ENCODE measurements at regions not wholly inside any gene's neighbourhood (a gene's known extent, or its start where the extent isn't known, plus 50 kb on each side); places are given as distances from the start of the nearest gene placed in this dataset.
"Not testable (repeated sequence)": the region's sequence is repeated elsewhere in the genome, so short reads cannot be mapped to it uniquely, and the experiment has no call there.

DNA sequence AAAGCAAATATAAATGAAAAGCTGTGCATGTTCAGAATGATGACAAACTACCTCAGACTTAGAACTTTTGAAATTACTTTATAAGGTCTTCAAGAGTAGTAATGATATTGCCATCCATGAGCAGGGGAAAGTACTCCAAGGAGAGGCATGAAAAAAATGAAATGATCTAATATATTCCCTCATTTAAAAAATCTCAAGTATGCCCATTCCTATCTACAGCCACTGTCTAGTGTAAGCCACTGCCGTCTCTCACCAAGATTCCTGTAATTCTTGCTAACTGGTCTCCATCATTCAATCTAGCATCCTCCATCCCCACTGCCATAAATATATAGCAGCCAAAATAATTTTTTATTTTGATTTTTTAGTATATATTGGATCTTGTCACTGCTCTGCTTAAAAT is 258.8 kb downstream of the PLOD2 start:
- intact Hi-C loops (cut with DNase I) = no loop called here
- DNase-seq (ENCODE audit: low spot score) = no peak

DNA sequence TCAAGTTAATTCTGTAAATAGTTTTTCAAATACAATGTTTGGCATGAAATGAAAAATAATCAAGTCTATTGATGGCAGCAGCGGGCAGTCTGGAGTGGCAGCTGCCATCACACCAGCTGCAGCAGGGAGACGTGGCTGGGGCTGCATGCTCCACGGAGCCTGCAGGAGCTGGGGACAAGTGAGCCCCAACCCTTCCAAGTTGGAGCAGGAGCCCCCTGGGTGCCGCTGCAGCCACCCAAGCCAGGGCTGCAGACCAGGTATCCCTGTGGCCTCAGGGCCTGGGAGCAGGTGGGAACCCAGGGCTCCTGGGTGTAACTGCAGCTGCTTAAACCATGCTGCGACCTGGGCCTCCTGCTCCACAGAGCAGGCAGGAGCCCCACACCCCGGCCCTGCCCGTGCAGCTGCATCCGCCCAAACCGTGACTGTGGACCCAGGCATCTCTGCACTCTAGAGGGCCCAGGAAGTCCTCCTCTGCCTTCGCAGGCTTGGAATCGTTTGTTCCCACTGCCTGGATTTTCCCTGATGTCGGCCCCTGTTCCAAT is 257.4 kb downstream of the PLOD2 start:
- DNase-seq (ENCODE audit: low spot score) = no peak
- intact Hi-C loops (cut with DNase I) = no loop called here

DNA sequence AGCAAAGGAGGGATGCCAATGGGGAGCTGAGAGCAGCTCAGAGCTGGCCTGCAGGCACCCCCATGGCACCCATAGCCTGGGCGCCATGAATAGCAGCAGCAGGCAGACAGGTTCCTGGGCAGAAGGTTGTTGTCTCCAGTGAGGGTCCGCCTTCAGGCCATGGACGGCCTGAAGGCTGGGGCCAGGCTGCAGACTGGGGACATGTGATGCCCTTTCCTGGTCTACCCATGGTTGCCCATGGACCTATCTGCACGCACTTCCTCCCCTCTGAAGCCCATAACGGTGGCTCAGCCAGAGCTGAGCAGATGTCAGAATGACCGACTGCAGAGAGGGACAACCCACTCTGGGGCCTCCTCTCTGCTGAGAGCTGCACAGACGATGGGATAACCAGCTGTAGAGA is 256.8 kb downstream of the PLOD2 start:
- intact Hi-C loops (cut with DNase I) = no loop called here
- no peak for DNase-seq (ENCODE audit: low spot score)

DNA sequence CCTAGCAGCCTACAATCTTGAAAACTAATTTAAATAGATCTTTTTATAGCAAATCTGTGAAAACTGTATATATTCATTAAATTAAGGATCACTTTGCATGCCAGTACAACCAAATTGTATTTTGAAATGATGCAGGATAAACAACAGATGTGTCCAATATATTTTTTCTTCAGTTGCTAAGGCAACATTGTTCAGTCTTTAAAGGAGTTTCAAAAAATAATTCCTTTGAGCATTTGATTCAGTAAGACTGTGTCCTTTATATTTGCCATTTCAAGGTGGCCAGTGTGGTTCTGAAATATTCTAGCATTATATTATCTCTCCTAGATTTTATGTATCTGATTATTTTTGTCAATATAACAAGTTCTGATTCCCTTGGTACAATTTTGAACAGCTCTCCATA is 254.7 kb downstream of the PLOD2 start:
- intact Hi-C loops (cut with DNase I) = no loop called here
- no peak for DNase-seq (ENCODE audit: low spot score)

DNA sequence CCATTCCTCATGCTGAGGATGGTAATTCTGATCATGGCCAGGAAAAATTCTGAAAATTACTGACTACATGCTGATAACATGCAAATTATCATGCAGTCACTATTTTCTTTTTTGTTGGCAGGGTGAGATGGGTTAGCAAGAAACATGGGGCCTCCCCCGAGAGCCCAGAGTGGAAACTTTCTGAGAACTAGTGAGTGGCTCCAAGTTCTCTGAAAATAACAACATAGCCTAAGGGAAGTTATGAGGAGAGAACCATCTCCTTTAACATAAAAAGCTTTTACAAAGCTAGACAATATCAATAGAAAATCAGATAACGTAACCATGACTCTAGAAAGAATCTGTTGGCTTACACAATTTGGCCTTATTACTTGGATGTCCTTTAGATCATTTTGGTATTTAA is 254.2 kb downstream of the PLOD2 start:
- intact Hi-C loops (cut with DNase I) = no loop called here
- DNase-seq (ENCODE audit: low spot score) = no peak

DNA sequence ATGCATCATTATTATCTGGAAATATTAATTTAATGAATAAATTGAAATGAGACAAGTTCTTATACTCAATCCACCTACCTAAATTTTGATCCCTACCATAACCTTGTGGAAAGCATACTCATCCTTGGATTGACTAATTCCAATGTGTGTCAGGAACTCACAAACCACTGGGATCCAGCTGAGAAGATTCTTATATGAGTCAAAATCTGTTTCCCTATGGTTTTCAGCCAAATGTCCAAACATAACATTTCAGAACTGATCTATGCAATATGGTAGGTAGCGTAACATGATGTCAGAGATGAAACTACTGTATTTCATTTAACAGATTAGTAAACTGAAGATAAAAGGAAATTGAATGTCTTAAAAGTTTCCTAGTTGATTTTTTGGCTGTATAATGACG is 250.0 kb downstream of the PLOD2 start:
- no peak for DNase-seq (ENCODE audit: low spot score)
- intact Hi-C loops (cut with DNase I) = no loop called here

DNA sequence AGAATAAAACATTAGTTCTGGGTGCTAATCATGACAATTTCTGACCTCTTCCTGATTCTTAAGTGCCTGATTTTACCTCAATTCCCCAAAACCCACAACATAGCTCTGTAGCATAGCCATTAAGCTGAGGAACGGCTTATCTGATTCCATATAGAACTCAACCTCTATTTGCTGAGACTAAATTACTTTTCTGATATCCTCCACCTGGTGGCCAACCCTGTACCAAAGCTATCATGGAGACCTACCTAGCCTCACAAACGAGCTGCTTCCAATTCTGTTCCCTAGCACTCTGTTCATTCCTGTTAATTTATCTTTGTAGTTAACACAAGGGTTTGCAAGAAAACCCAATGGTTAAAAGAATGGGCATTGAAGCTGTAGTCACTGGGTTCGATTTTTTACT is 245.2 kb downstream of the PLOD2 start:
- no peak for DNase-seq (ENCODE audit: low spot score)
- intact Hi-C loops (cut with DNase I) = no loop called here

DNA sequence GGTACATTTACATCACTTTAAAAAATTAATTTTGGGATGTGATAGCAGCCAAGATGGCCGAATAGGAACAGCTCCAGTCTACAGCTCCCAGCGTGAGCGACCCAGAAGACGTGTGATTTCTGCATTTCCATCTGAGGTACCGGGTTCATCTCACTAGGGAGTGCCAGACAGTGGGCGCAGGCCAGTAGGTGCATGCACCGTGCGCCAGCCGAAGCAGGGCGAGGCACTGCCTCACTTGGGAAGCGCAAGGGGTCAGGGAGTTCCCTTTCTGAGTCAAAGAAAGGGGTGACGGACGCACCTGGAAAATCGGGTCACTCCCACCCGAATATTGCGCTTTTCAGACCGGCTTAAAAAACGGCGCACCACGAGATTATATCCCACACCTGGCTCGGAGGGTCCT is 233.2 kb downstream of the PLOD2 start:
- DNase-seq (ENCODE audit: low spot score); intact Hi-C loops (cut with DNase I): not testable (repeated sequence)

DNA sequence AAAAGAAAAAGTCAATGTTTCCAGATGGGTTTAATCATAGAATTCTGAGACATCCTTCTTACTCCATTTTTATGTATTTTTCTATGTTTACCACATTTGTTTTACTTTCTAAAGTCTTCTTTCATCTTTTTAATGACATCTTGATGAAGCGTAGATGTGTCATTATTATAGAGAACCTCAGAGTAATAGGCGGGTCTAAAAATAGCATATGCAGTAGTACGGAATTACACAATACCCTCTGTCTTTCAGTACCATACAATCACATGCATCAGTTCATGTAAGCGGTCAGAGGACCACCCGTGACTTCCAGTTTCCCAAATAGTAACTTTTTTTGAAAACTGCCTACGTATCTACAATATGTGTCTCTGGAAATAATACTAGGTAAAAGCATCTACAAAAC is 224.0 kb downstream of the PLOD2 start:
- DNase-seq (ENCODE audit: low spot score) = no peak
- intact Hi-C loops (cut with DNase I) = no loop called here

DNA sequence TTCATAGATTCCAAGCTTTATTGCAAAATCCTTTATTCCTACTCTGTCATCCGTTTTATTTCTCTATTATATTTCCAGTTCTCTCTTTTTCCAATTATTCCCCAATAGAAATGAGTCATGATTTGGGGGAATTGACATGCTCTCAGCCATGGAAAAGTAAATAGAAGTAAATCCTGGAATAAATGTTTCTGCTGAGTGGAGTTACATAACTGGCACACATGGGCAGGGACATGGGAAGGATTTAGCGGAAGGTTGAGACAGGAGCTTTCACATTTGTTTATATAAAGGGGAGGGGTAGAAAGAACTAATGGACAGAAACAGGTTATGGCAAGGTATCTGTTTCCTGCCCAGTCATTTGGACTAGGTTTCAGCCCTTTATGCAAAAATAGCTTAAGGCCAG is 221.6 kb downstream of the PLOD2 start:
- intact Hi-C loops (cut with DNase I) = no loop called here
- no peak for DNase-seq (ENCODE audit: low spot score)

DNA sequence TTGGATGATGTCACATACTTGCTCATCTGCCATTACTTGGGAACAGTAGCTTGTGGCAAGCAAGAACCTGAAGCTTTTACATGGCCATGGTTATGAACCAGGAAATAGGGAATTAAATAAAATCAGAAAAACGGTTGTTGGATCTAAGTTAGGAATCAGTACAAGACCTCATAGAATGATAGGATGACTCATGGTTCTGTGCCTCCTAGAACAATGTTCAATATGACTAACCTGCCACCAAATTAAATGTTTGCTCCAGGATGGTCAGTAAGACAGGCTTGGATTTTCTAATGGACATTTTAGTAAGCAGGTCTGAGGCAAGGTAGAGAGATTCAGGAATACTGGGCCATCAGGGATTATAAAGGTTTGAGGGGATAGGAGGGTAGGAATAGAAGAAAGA is 218.9 kb downstream of the PLOD2 start:
- intact Hi-C loops (cut with DNase I) = no loop called here
- DNase-seq (ENCODE audit: low spot score) = no peak

DNA sequence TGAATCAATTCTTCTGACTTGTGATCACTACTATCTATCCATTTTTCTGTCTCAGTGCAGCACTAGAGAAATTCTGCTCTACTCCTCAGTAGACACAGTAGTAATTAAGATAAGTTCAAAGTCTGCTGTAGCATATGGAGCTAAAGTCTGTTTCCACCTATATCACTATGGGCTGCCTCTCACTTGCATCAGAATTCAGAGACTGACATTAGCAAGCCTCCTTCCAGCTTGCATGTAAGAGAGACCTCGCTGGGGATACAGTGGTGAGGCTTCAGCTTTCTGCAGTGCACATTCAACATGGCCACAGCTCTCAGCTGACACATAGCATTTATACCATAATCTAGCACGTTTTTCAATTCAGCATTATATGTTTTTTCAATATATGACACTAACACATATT is 217.0 kb downstream of the PLOD2 start:
- intact Hi-C loops (cut with DNase I) = no loop called here
- DNase-seq (ENCODE audit: low spot score) = no peak

DNA sequence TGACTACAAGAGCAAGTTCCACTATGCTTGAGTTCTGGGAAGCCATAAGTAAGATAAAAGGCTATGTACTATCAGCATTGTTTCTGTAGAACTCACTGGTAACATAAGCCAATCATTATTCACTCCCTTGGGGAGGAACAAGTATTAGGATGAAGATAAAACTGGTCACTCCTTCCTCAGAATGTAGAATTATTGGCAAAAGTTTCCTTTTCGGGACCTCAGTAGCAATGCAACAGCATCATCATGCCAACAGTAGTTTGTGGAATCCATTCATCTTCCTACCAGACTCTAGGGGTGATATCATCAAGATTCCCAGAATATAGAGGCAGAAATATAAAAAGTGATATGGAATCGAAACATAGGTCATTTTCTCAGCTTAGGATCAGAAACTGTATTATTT is 209.5 kb downstream of the PLOD2 start:
- intact Hi-C loops (cut with DNase I) = no loop called here

DNA sequence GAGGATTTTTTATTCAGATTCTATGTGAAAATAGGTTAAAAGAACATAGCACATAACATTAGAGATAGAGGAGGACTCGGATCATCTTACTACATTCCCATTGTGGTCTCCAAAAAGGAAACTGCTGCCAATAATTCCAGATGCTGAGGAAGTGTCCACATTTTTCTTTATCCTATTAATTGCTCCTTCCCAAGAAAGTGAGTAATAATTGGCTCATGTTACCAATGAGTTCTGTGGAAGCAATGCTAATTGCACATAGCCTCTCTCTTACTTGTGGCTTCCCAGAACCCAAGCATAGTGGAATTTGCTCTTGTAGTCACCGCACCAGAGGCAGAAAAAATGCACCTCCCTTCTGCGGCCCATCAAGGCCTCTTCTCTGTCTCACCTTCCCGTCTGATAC is 208.4 kb downstream of the PLOD2 start:
- DNase-seq (ENCODE audit: low spot score) = no peak
- intact Hi-C loops (cut with DNase I) = no loop called here

More for the DNA sequence above, 209.5 kb downstream of the PLOD2 start:
- no peak for DNase-seq (ENCODE audit: low spot score)

DNA sequence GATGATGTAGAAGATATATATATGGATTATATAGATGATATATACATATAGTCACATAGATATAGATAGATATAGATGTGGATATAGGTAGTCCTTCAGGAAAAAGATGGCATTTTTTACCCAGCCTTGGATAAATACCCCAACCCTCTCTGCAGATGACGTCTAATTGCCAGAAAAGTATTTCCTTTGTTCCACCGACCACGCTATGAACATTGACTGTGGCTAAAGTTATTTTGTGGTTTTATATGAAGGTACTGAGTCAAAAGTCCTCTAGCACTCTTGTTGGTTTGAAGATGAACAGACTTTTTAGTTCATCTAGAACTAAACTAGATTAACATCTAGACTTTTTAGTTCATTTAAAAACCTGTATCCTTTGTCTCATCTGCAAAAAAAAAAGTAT is 207.7 kb downstream of the PLOD2 start:
- intact Hi-C loops (cut with DNase I) = no loop called here
- DNase-seq (ENCODE audit: low spot score) = no peak

DNA sequence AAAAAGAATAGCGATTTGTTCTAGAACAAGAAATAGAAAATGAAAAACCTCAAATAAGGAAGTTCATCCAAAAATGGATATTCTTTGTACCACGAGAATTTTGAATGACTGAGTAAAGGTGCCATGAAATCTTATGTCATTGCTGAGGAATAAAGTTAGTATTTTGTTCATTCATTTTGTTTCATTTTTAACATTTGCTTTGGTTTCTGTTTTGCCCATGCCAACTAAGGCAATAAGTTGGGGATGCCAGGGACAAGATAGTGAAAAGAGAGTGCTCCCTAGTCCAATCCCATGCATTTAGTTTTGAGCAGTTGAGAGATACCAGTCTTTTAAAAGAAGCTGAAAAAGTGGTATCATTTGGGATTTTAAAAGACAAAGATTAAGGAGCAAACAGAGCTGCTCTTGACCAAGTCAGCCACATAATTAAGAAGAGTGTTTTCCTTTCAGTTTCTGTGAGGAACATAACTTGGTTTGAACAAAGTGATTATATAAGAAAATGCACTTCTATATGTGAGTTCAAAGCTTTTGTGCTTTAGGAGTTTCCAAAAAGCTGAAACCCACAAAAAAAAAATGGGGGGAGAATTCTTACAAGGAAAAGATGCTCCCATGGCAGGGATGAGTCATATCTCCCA is 201.4 kb downstream of the PLOD2 start:
- intact Hi-C loops (cut with DNase I) = no loop called here
- no peak for DNase-seq (ENCODE audit: low spot score)

DNA sequence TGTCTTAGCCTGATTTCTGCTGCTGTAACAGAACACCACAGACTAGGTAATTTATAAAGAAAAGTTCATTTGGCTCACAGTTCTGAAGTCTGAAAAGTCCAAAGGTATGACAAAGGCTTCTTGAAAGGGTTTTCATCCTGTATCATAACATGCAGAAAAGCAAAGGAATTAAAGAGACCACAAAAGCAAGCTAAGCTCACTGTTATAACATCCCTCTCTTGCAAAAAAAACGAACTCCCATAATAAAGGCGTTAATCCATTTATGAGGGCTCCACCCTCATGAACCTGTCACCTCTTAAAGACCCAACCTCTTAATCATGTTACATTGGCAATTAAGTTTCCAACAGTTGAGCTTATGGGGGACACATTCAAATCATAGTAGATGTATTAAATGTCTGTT is 197.9 kb downstream of the PLOD2 start:
- no peak for DNase-seq (ENCODE audit: low spot score)
- intact Hi-C loops (cut with DNase I) = no loop called here

DNA sequence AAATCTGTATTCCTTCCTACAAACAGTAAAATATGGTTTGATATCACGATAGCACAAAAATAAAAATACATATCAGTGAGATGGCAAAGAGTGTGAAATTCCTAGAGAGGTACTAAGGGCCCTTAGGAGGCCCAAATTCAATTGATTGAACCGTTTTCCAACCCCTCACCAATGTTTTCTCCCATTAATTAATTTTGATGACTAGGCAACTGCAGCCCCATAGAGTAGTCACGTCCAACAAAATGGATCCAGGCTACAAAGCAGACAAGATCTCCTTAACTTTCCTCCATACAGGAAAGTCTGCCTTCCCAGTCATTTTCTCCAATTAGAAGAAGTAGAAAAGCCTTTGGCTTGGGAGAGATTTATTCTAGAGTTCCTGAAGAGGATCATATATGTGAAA is 193.9 kb downstream of the PLOD2 start:
- no peak for DNase-seq (ENCODE audit: low spot score)
- intact Hi-C loops (cut with DNase I) = no loop called here

DNA sequence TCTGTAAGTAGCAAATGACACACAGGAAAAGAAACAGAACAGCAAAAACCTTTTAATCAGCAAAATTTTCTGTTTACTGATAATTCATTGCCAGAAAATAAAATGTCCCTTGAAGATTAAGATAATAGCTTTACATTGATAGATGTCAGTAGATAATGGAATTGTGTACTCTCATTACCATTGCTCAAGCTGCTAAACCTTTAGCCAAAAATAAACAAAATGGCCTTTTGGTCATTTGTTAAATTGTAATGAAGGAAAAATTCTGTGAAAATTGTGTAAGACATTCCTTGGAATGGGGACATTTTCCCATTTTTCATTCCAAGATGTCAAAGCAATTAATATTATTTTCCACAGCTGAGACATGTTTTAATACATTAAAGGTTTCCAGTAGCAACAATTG is 189.8 kb downstream of the PLOD2 start:
- DNase-seq (ENCODE audit: low spot score) = no peak
- intact Hi-C loops (cut with DNase I) = no loop called here

DNA sequence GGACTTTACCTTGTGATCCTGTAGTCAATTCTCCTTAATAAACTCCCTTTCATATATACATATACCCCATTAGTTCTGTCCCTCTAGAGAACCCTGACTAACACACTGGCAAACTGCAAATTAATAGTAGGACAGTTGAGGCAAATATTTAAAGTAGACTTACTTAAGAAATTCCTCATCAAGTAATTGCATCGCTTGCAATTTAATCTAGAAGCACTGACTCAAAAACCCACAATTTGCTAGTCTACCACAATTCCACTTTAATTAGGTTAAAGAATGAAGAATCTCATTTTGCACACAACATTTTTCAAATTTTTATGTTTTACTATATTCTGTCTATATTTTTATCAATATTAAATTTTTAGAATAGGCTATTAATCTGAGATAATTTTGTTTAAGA is 188.1 kb downstream of the PLOD2 start:
- DNase-seq (ENCODE audit: low spot score) = no peak
- intact Hi-C loops (cut with DNase I) = no loop called here

DNA sequence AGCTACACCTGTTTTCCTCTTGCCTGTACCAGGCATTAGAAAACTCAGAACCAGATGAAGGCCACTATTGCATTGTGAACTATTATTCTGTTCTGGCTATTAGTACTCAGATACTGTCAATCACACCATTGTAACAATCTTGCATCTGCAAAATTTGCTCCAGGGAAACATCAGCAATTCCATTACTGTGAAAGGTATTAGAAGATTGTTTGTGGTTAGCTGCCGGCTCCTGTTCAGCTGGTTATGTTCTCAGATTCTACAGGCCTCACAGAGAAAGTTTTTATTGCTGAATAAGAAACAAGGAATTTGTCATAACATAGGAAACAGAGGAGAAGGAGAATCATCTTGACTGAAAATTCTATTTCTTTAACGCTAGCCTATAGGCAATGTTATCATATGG is 179.9 kb downstream of the PLOD2 start:
- intact Hi-C loops (cut with DNase I) = no loop called here
- DNase-seq (ENCODE audit: low spot score) = no peak

DNA sequence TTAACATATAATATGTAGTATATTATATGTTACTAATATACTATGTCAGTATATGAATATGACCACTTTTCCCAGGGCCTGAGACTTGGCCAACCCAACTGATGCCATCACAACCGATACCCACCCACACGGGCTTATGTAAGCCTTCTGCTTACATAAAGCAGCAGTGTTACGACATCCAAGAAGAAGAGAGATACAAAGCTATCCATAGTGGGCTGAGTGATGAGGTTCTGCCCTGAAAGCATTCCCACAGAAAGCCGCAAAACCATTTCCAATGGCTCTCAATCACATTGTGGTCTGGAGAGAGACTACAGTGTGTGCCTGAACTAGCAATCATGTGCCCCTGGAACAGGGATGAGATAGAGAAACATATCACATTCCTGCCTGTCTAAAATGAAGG is 177.9 kb downstream of the PLOD2 start:
- intact Hi-C loops (cut with DNase I) = no loop called here
- DNase-seq (ENCODE audit: low spot score) = no peak

All from cardiac septum (tissue), 1 donor.